Activated T-helper 1 cell treated with anti-CD3 and anti-CD28 coated beads, Interleukin-12 subunit alpha, Interleukin-12 subunit beta, Interleukin-2, Interleukin-4 antibody, amounts not matched to agents 30 ng/mL and 10 ng/mL and 1 ng/mL, durations not matched to agents 14 hours and 24 hours and 36 hours (primary cell): ENCODE measurements at regions not wholly inside any gene's neighbourhood (a gene's known extent, or its start where the extent isn't known, plus 50 kb on each side); places are given as distances from the start of the nearest gene placed in this dataset.
"Not testable (repeated sequence)": the region's sequence is repeated elsewhere in the genome, so short reads cannot be mapped to it uniquely, and the experiment has no call there.

ENCODE experiments used
- DNase-seq: peaks from one replicate; pipeline ENCODE4 v3.0.0; 2021; ENCODE audit warnings: low spot score
- H3K27ac Mint-ChIP-seq: one replicate; pipeline ENCODE4 v1.8.0; 2021; ENCODE audit warnings: mild to moderate bottlenecking, mixed read lengths
- H3K27me3 Mint-ChIP-seq: one replicate; pipeline ENCODE4 v1.8.0; 2022; ENCODE audit warnings: mild to moderate bottlenecking, moderate library complexity, mixed read lengths; ENCODE audit not compliant: insufficient read depth
- H3K36me3 Mint-ChIP-seq: one replicate; pipeline ENCODE4 v1.8.0; 2021; ENCODE audit warnings: low read depth, mixed read lengths
- H3K4me1 Mint-ChIP-seq: one replicate; pipeline ENCODE4 v1.8.0; 2021; ENCODE audit warnings: low read depth, mixed read lengths
- H3K4me3 Mint-ChIP-seq: one replicate; pipeline ENCODE4 v1.8.0; 2021; ENCODE audit warnings: mild to moderate bottlenecking, moderate library complexity, mixed read lengths
- H3K9me3 Mint-ChIP-seq: one replicate; pipeline ENCODE4 v1.8.0; 2021; ENCODE audit warnings: mixed read lengths
- intact Hi-C: fragments of 100-400 bp; cut with micrococcal nuclease; formaldehyde crosslinking; loops from one replicate; pipeline ENCODE4 v1.15.1; 2024

GRCh38 chr6:119430805-119431204, 81.2 kb upstream of the MAN1A1 start:
- peaks cover 12% of the 10 kb centered on the region for H3K27me3 Mint-ChIP-seq
- H3K36me3 Mint-ChIP-seq: peaks cover 3% of the 10 kb centered on the region
- intact Hi-C loops: no loop called here
- no peaks in the 10 kb centered on the region for H3K4me1 Mint-ChIP-seq
- no peak overlapping the region for H3K27ac Mint-ChIP-seq
- no peaks in the 10 kb centered on the region for H3K9me3 Mint-ChIP-seq
- DNase-seq: no peak
- no peak overlapping the region for H3K4me3 Mint-ChIP-seq

DNA sequence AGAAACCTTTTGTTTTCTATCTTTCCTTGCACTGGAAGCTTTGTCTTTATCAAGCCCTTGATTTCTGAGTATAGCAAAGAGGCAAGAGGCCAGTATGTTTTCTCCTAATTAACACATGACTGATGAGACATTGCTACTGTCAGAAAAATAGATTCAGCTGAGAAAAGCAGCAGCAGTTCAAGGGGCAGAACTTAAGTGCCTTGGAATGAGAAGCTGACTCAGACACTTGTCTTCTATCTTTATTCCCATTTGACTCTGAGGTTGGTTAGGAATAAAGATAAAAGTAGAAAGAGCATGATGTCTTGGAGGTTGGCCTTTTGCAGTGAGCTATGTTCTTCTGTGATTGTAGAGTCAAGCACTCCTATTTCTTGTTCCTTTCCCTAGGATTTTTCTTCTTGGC, 79.1 kb upstream of the MAN1A1 start:
- Mint-ChIP-seq H3K36me3 (peaks cover 3% of the 10 kb centered on the region), H3K4me3 (no peak overlapping the region), H3K4me1 (no peaks in the 10 kb centered on the region), H3K27me3 (peaks cover 12% of the 10 kb centered on the region), H3K27ac (no peak overlapping the region), H3K9me3 (peaks cover 12% of the 10 kb centered on the region)
- DNase-seq: no peak
- intact Hi-C loops: no loop called here

DNA sequence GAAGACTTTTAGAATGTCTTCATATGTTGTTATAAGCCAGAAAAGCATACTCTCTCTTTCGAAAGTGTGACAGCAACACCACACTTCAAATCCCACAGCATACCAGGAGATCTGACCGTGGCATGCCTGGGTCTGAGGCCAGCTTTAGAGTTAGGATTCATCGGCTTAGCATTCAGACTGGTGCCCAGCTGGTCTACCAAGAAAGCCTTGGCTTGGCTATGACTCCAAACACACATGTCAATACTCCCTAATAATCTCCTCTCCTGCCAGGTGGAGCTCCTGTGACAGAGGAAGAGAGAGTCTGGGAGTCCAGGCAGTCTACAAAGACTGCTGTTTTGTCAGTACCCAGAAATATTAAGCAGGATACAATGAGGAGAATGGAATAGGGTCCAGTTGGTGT, 77.1 kb upstream of the MAN1A1 start:
- Mint-ChIP-seq H3K36me3 (no peaks in the 10 kb centered on the region), H3K9me3 (peaks cover 18% of the 10 kb centered on the region), H3K4me1 (no peaks in the 10 kb centered on the region), H3K4me3 (no peak overlapping the region), H3K27ac (no peak overlapping the region), H3K27me3 (peaks cover 5% of the 10 kb centered on the region)
- no peak for DNase-seq
- intact Hi-C loops: no loop called here

DNA sequence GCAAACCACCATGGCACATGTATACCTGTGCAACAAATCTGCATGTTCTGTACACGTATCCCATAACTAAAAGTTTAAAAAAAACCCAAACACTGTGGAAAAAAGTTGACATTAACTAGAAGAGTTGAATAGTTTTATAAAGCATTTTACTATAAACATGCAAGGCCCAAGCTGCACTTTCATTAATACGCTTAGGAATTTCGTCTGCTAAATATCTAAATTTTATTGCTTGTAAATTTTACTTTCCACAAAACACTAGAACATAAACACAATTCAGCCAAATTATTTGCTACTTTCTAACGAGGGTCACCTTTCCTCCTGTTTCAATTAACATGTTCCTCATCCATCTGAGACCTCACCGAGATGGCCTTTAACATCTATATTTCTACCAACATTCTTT, 74.4 kb upstream of the MAN1A1 start:
- H3K9me3 Mint-ChIP-seq: peaks cover 39% of the 10 kb centered on the region
- no peak for DNase-seq
- peaks cover 1% of the 10 kb centered on the region for H3K36me3 Mint-ChIP-seq
- intact Hi-C loops: no loop called here
- no peak overlapping the region for H3K4me3 Mint-ChIP-seq
- peaks cover 10% of the 10 kb centered on the region for H3K27me3 Mint-ChIP-seq
- H3K27ac Mint-ChIP-seq: no peak overlapping the region
- no peaks in the 10 kb centered on the region for H3K4me1 Mint-ChIP-seq

GRCh38 chr6:119418084-119418483, 68.5 kb upstream of the MAN1A1 start:
- intact Hi-C loops, H3K36me3 Mint-ChIP-seq, H3K4me1 Mint-ChIP-seq, H3K4me3 Mint-ChIP-seq, H3K27ac Mint-ChIP-seq, DNase-seq, H3K27me3 Mint-ChIP-seq: not testable (repeated sequence)
- H3K9me3 Mint-ChIP-seq: peaks cover 61% of the 10 kb centered on the region

DNA sequence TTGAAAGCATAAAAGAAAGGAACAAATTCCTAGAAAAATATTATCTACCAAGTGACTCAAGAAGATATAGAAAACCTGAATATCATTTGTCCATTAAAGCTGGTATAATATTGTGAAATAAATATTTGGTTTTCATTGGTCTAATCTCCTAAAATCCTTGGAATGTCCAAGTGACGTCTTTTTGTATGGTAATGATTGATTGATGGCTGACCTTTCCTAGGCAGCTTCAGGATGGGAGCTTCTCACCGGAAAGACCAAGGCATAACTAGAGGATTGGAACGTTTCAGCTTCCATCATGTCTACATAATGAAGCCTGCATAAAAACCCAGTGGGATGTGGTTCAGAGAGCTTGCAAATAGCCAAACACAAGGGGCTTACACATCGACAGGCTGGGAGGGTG, 57.6 kb upstream of the MAN1A1 start:
- Mint-ChIP-seq H3K27me3 (peaks cover 6% of the 10 kb centered on the region), H3K9me3 (peaks cover 9% of the 10 kb centered on the region), H3K4me3 (no peak overlapping the region), H3K4me1 (no peaks in the 10 kb centered on the region), H3K27ac (no peak overlapping the region), H3K36me3 (no peaks in the 10 kb centered on the region)
- no peak for DNase-seq
- intact Hi-C loops: no loop called here

DNA sequence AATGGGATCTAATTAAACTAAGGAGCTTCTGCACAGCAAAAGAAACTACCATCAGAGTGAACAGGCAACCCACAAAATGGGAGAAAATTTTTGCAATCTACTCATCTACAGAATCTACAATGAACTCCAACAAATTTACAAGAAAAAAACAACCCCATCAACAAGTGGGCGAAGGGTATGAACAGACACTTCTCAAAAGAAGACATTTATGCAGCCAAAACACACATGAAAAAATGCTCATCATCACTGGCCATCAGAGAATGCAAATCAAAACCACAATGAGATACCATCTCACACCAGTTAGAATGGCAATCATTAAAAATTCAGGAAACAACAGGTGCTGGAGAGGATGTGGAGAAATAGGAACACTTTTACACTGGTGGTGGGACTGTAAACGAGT, 55.6 kb upstream of the MAN1A1 start:
- H3K27ac Mint-ChIP-seq, DNase-seq, intact Hi-C loops, H3K27me3 Mint-ChIP-seq, H3K36me3 Mint-ChIP-seq, H3K4me1 Mint-ChIP-seq, H3K4me3 Mint-ChIP-seq: not testable (repeated sequence)
- peaks cover 16% of the 10 kb centered on the region for H3K9me3 Mint-ChIP-seq
